ENCODE measurements at regions not wholly inside any gene's neighbourhood (a gene's known extent, or its start where the extent isn't known, plus 50 kb on each side); places are given as distances from the start of the nearest gene placed in this dataset. TPM values are rescaled to one million over a fixed set of nuclear protein-coding genes. Genes with fewer than 3 reads are reported as not detected.

DNA sequence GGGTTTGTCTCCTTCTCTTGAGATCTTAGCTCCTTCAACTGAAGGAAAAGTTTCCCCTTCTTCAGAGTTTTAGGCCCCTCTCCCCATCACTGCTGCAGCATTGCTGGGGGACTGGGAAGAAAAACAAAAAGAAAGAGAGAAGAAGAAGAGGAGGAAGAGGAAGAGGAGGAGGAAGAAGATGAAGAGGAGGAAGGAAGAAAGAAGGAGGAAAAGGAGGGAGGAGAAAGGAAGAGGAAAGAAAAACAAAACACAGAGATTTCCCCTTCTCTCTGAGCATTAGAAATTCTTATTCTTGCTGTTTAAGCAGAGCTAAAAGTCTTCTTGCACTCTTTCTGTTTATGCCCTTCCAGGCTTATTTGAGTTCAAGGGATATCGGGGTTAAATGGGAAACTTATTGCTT, 219.8 kb upstream of the AMIGO2 start:
- no peak for DNase-seq (ENCODE audit: extremely low spot score, unreplicated experiment)
- H3K36me3 Mint-ChIP-seq (ENCODE audit: unreplicated experiment): no peaks in the 10 kb centered on the region
- TF ChIP-seq, protein P1, sequence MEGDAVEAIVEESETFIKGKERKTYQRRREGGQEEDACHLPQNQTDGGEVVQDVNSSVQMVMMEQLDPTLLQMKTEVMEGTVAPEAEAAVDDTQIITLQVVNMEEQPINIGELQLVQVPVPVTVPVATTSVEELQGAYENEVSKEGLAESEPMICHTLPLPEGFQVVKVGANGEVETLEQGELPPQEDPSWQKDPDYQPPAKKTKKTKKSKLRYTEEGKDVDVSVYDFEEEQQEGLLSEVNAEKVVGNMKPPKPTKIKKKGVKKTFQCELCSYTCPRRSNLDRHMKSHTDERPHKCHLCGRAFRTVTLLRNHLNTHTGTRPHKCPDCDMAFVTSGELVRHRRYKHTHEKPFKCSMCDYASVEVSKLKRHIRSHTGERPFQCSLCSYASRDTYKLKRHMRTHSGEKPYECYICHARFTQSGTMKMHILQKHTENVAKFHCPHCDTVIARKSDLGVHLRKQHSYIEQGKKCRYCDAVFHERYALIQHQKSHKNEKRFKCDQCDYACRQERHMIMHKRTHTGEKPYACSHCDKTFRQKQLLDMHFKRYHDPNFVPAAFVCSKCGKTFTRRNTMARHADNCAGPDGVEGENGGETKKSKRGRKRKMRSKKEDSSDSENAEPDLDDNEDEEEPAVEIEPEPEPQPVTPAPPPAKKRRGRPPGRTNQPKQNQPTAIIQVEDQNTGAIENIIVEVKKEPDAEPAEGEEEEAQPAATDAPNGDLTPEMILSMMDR (IDR thresholded peaks at IDR 0.05): no peak
- H3K27ac Mint-ChIP-seq (ENCODE audit: unreplicated experiment): no peak overlapping the region
- peaks cover 5% of the 10 kb centered on the region for H3K9me3 Mint-ChIP-seq (ENCODE audit: unreplicated experiment)
- H3K4me3 Mint-ChIP-seq (ENCODE audit: unreplicated experiment): no peak overlapping the region
- no peaks in the 10 kb centered on the region for H3K27me3 Mint-ChIP-seq (ENCODE audit: unreplicated experiment)
- peaks cover 15% of the 10 kb centered on the region for H3K4me1 Mint-ChIP-seq (ENCODE audit: unreplicated experiment)

GRCh38 chr12:47297993-47298392, 218.2 kb upstream of the AMIGO2 start:
- TF ChIP-seq, protein P1 (IDR thresholded peaks at IDR 0.05): no peak
- DNase-seq (ENCODE audit: extremely low spot score, unreplicated experiment): no peak
- no peaks in the 10 kb centered on the region for H3K27me3 Mint-ChIP-seq (ENCODE audit: unreplicated experiment)
- no peaks in the 10 kb centered on the region for H3K36me3 Mint-ChIP-seq (ENCODE audit: unreplicated experiment)
- peaks cover 7% of the 10 kb centered on the region for H3K4me1 Mint-ChIP-seq (ENCODE audit: unreplicated experiment)
- H3K4me3 Mint-ChIP-seq (ENCODE audit: unreplicated experiment): no peak overlapping the region
- no peak overlapping the region for H3K27ac Mint-ChIP-seq (ENCODE audit: unreplicated experiment)
- H3K9me3 Mint-ChIP-seq (ENCODE audit: unreplicated experiment): peaks cover 5% of the 10 kb centered on the region

DNA sequence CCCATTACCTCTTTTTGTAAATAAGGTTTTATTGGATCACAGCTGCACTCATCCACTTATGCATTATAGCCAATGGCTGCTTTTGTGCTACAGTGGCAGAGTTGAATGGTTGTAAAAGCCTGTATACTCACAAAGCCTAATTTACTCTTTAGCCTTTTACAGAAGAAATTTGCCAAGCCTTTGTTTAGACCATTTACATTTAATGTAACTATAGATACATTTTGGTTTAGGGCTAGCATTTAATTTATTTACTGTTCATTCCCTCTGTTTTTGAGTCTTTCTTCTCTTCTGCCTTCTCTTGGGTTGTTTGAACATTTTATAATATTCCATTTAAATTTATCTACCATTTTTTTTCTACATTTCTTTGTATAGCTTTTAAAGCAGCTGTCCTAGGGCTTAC, 217.1 kb upstream of the AMIGO2 start:
- no peak overlapping the region for H3K27ac Mint-ChIP-seq (ENCODE audit: unreplicated experiment)
- TF ChIP-seq, protein P1 (IDR thresholded peaks at IDR 0.05): no peak
- no peaks in the 10 kb centered on the region for H3K4me1 Mint-ChIP-seq (ENCODE audit: unreplicated experiment)
- no peak overlapping the region for H3K4me3 Mint-ChIP-seq (ENCODE audit: unreplicated experiment)
- no peaks in the 10 kb centered on the region for H3K36me3 Mint-ChIP-seq (ENCODE audit: unreplicated experiment)
- peaks cover 5% of the 10 kb centered on the region for H3K9me3 Mint-ChIP-seq (ENCODE audit: unreplicated experiment)
- no peak for DNase-seq (ENCODE audit: extremely low spot score, unreplicated experiment)
- no peaks in the 10 kb centered on the region for H3K27me3 Mint-ChIP-seq (ENCODE audit: unreplicated experiment)

- TF ChIP-seq, protein P1 (IDR thresholded peaks at IDR 0.05): no peak
- H3K4me3 Mint-ChIP-seq (ENCODE audit: unreplicated experiment): no peak overlapping the region
- no peaks in the 10 kb centered on the region for H3K27me3 Mint-ChIP-seq (ENCODE audit: unreplicated experiment)
- peaks cover under 1% of the 10 kb centered on the region for H3K9me3 Mint-ChIP-seq (ENCODE audit: unreplicated experiment)
- DNase-seq (ENCODE audit: extremely low spot score, unreplicated experiment): no peak
- H3K36me3 Mint-ChIP-seq (ENCODE audit: unreplicated experiment): no peaks in the 10 kb centered on the region
- no peak overlapping the region for H3K27ac Mint-ChIP-seq (ENCODE audit: unreplicated experiment)
- no peaks in the 10 kb centered on the region for H3K4me1 Mint-ChIP-seq (ENCODE audit: unreplicated experiment)
These were observed 213.6 kb upstream of the AMIGO2 start for GRCh38 chr12:47293406-47293805.

- H3K4me3 Mint-ChIP-seq (ENCODE audit: unreplicated experiment): no peak overlapping the region
- H3K36me3 Mint-ChIP-seq (ENCODE audit: unreplicated experiment): no peaks in the 10 kb centered on the region
- H3K27ac Mint-ChIP-seq (ENCODE audit: unreplicated experiment): no peak overlapping the region
- TF ChIP-seq, protein P1 (IDR thresholded peaks at IDR 0.05): no peak
- H3K27me3 Mint-ChIP-seq (ENCODE audit: unreplicated experiment): no peaks in the 10 kb centered on the region
- no peak for DNase-seq (ENCODE audit: extremely low spot score, unreplicated experiment)
- no peaks in the 10 kb centered on the region for H3K9me3 Mint-ChIP-seq (ENCODE audit: unreplicated experiment)
- H3K4me1 Mint-ChIP-seq (ENCODE audit: unreplicated experiment): peaks cover 14% of the 10 kb centered on the region
These were observed 206.9 kb upstream of the AMIGO2 start for GRCh38 chr12:47286676-47287075.

Small RNAs in the stretch of these regions (microRNA-seq; reads per million reads assigned to microRNA genes)
- not detected for gene MIR4494 (ENCODE audit: unreplicated experiment)
